ENCODE measurements at regions not wholly inside any gene's neighbourhood (a gene's known extent, or its start where the extent isn't known, plus 50 kb on each side); places are given as distances from the start of the nearest gene placed in this dataset.

- no peak overlapping the region for H3K56ac ChIP-seq (ENCODE audit: insufficient read length, low read depth, low read length)
- H3K27me3 Mint-ChIP-seq (ENCODE audit: low read depth), result no peaks in the 10 kb centered on the region
- H3K36me3 Mint-ChIP-seq (ENCODE audit: insufficient read depth in 1 of 3, low read depth in 3 of 3), result peaks cover 9 to 31% (median 23%) of the 10 kb centered on the region in 3 experiments
- H2BK5ac ChIP-seq (ENCODE audit: insufficient read length, low read length), result no peak overlapping the region
- no peak overlapping the region for H3K4me3 Mint-ChIP-seq
- H2BK15ac ChIP-seq (ENCODE audit: low read depth, low read length), result no peak overlapping the region
- no peak overlapping the region for H3K23ac ChIP-seq (ENCODE audit: insufficient read length, low read depth, low read length)
- H3K27ac ChIP-seq (ENCODE audit: insufficient read length, low read depth, low read length), result no peak overlapping the region
- no peak overlapping the region for H4K5ac ChIP-seq (ENCODE audit: insufficient read length, low read depth, low read length)
- no peak overlapping the region for H3K14ac ChIP-seq (ENCODE audit: insufficient read depth, low read length)
- H3K27me3 ChIP-seq (ENCODE audit: insufficient read depth, low read length), result no peaks in the 10 kb centered on the region
- peaks cover 18% of the 10 kb centered on the region for H3K9me3 ChIP-seq (ENCODE audit: control insufficient read depth, low read depth, low read length)
- no peaks in the 10 kb centered on the region for H3K79me2 ChIP-seq (ENCODE audit: insufficient read depth, low read length)
- H3T11ph ChIP-seq (ENCODE audit: low read length), result no peak overlapping the region
- no peaks in the 10 kb centered on the region for H3K23me2 ChIP-seq (ENCODE audit: insufficient read length, low read depth, low read length, poor library complexity, severe bottlenecking)
- no peak overlapping the region for H3K4me2 ChIP-seq (ENCODE audit: insufficient read depth, insufficient read length, low read length)
- H2BK12ac ChIP-seq (ENCODE audit: insufficient read length, low read depth, low read length), result no peak overlapping the region
- H3K9me3 Mint-ChIP-seq, result peaks cover 16 to 19% of the 10 kb centered on the region in 2 experiments
- no peak overlapping the region for H2BK20ac ChIP-seq (ENCODE audit: low read depth, low read length, poor library complexity, severe bottlenecking)
- H4K20me1 ChIP-seq (ENCODE audit: control insufficient read depth, insufficient read depth, insufficient read length), result no peaks in the 10 kb centered on the region
- WGBS (ENCODE audit: extremely low coverage, insufficient read length, low lambda C conversion rate), result no CpG with 5 or more reads among the region's 4 CpGs
- H3K79me1 ChIP-seq (ENCODE audit: insufficient read depth, low read depth, low read length, poor library complexity, severe bottlenecking), result no peaks in the 10 kb centered on the region
- no peak overlapping the region for H3K4ac ChIP-seq (ENCODE audit: low read depth, low read length)
- no peak overlapping the region for H4K8ac ChIP-seq (replicated peaks; ENCODE audit: insufficient read length, low read depth, low read length)
- no peak for DNase-seq
- H3K9ac ChIP-seq (ENCODE audit: extremely low read depth, insufficient read length, low read length), result no peak overlapping the region
- no peak overlapping the region for H2AK5ac ChIP-seq (ENCODE audit: insufficient read length, low read length)
- H2BK120ac ChIP-seq (ENCODE audit: low read depth, low read length, poor library complexity, severe bottlenecking), result no peak overlapping the region
- H3K18ac ChIP-seq (ENCODE audit: insufficient read length, low read depth, low read length), result no peak overlapping the region
- no peak overlapping the region for H2AFZ ChIP-seq (ENCODE audit: low read length)
- H4K91ac ChIP-seq (ENCODE audit: insufficient read length, low read depth, low read length), result no peak overlapping the region
- H3K4me1 Mint-ChIP-seq, result peaks cover 8 to 9% of the 10 kb centered on the region in 2 experiments; a peak in 1 of 4 replicates
- TF ChIP-seq CTCF (conservative IDR thresholded peaks at IDR 0.05), result peak; percentile 87
- no peaks in the 10 kb centered on the region for H3K4me1 ChIP-seq (ENCODE audit: insufficient read depth, low read length)
- H3K27ac Mint-ChIP-seq, result no peak overlapping the region
Measured at GRCh38 chr3:104273046-104273649, 1093.6 kb upstream of the ALCAM start.
